K562 (cell line): ENCODE measurements at regions not wholly inside any gene's neighbourhood (a gene's known extent, or its start where the extent isn't known, plus 50 kb on each side); places are given as distances from the start of the nearest gene placed in this dataset.

Source experiments
- ATAC-seq: fragments of 200-7000 bp; cut with Tn5 transposase; 3 replicates; pipeline ENCODE4 v1.9.1; 2020; ENCODE audit warnings: moderate library complexity
- BruUV-seq: library from RNA; stranded (reverse); fragments of 400-500 nt; replicated peaks from 2 replicates; lab custom pipeline; 2021; lab: Mats Ljungman, UMichigan
- CTCF ChIA-PET: fragments of 300-600 bp; formaldehyde crosslinking; extraction: SDS; loops from one replicate; lab custom pipeline; 2021; ENCODE audit warnings: low intra/inter-chr PET ratio; lab: Yijun Ruan, JAX
- POLR2A ChIA-PET: fragments of 300-600, 350-650 bp; sonication (Branson Sonifier 250); formaldehyde crosslinking; extraction: SDS; loops from one replicate; lab custom pipeline; 2021; ENCODE audit warnings: antibody characterized with exemption, inconsistent platforms; lab: Yijun Ruan, JAX
- DNase-seq, 4 experiments: peaks; one replicate each; pipeline versions ENCODE4 v3.0.0 to v3.0.0-alpha.2; 2011 to 2018; ENCODE audit warnings: low spot score in 3 of 4, mixed read lengths in 3 of 4; ENCODE audit errors: extremely low read depth in 1 of 4
- FAIRE-seq: peaks from 2 replicates; lab custom pipeline; 2011; peaks lifted over from hg19 to GRCh38; lab: Jason Lieb, UNC
- H2AFZ ChIP-seq: 2 replicates; pipeline ENCODE4 v1.6.0; 2011; ENCODE audit warnings: low read depth, low read length, control low read depth, inconsistent platforms
- H3K27ac ChIP-seq: fragments of 200-600 bp; 3 replicates; pipeline ENCODE4 v1.8.0; 2011; ENCODE audit warnings: low read depth, mild to moderate bottlenecking, control low read depth, inconsistent platforms, low read length, moderate library complexity, mixed read lengths; ENCODE audit errors: extremely low read depth
- H3K27me3 ChIP-seq, 2 experiments: fragments of 300-600 bp in 1 of 2; 2 replicates in 1 of 2; 3 replicates in 1 of 2; pipeline versions ENCODE4 v1.6.0 to v1.8.0; 2011; ENCODE audit warnings: inconsistent platforms in 2 of 2, low read length in 2 of 2, mild to moderate bottlenecking in 1 of 2, mixed read lengths in 1 of 2, moderate library complexity in 1 of 2; ENCODE audit not compliant: control insufficient read depth in 2 of 2, insufficient read depth in 2 of 2
- H3K36me3 ChIP-seq: fragments of 300-600 bp; 3 replicates; pipeline ENCODE4 v1.8.0; 2011; ENCODE audit warnings: mild to moderate bottlenecking, low read length, inconsistent platforms; ENCODE audit not compliant: control insufficient read depth, insufficient read depth
- H3K4me1 ChIP-seq, 2 experiments: fragments of 200-600 bp in 1 of 2; replicated peaks in 1 of 2; 2 replicates in 1 of 2; 3 replicates in 1 of 2; pipeline versions ENCODE4 v1.5.1 to v1.8.0; 2011; ENCODE audit warnings: inconsistent platforms in 2 of 2, low read length in 2 of 2, mild to moderate bottlenecking in 1 of 2, mixed read lengths in 1 of 2, moderate library complexity in 1 of 2; ENCODE audit not compliant: control insufficient read depth in 2 of 2, insufficient read depth in 2 of 2
- H3K4me2 ChIP-seq: 2 replicates; pipeline ENCODE4 v1.6.1; 2011; ENCODE audit warnings: low read length, control low read depth, inconsistent platforms, mixed read lengths; ENCODE audit not compliant: insufficient read depth
- H3K4me3 ChIP-seq: fragments of 200-600 bp; sonication (generic), shearing (Covaris generic); 2 replicates; pipeline ENCODE4 v1.5.1; 2016; ENCODE audit warnings: control low read depth, inconsistent platforms
- H3K79me2 ChIP-seq: fragments of 200-600 bp; 3 replicates; pipeline ENCODE4 v1.8.0; 2011; ENCODE audit warnings: low read length, inconsistent platforms; ENCODE audit not compliant: control insufficient read depth, insufficient read depth
- H3K9ac ChIP-seq, 2 experiments: 2 replicates each; pipeline versions ENCODE4 v1.6.0 to v1.6.1; 2011; ENCODE audit warnings: low read depth in 2 of 2, low read length in 2 of 2, control low read depth in 1 of 2, inconsistent platforms in 1 of 2, mild to moderate bottlenecking in 1 of 2, mixed read lengths in 1 of 2; ENCODE audit not compliant: insufficient read depth in 1 of 2
- H3K9me1 ChIP-seq: one replicate; pipeline ENCODE4 v1.6.0; 2011; ENCODE audit warnings: inconsistent platforms, mild to moderate bottlenecking, low read length, moderate library complexity; ENCODE audit not compliant: control insufficient read depth, insufficient read depth
- H3K9me3 ChIP-seq: replicated peaks from 2 replicates; pipeline ENCODE4 v1.5.1; 2011; ENCODE audit warnings: low read depth, low read length, inconsistent platforms; ENCODE audit not compliant: control insufficient read depth, insufficient read depth
- H4K20me1 ChIP-seq: replicated peaks from 2 replicates; pipeline ENCODE4 v1.6.1; 2011; ENCODE audit warnings: low read length, inconsistent platforms, mixed read lengths; ENCODE audit not compliant: control insufficient read depth, insufficient read depth
- C11orf30 ChIP-seq: fragments of 450-650 bp; IDR thresholded peaks from 2 replicates; pipeline ENCODE4 v1.6.1; 2016; ENCODE audit warnings: low read depth, mild to moderate bottlenecking
- MAFG ChIP-seq: fragments of 450-650 bp; conservative IDR thresholded peaks from 2 replicates; pipeline ENCODE4 v1.6.1; 2016; ENCODE audit warnings: missing genetic modification characterization, missing compliant biosample characterization
- MAFK ChIP-seq: IDR thresholded peaks from 2 replicates; pipeline ENCODE4 v1.6.1; 2011; ENCODE audit warnings: low read length, improper control_type of control experiment
- POLR2H ChIP-seq: IDR thresholded peaks from 2 replicates; pipeline ENCODE4 v1.6.1; 2016; ENCODE audit warnings: missing genetic modification characterization, low read depth, mild to moderate bottlenecking, control low read depth, missing compliant biosample characterization, moderate library complexity
- PRMT5 ChIP-seq: sonication (generic); formaldehyde crosslinking; IDR thresholded peaks from 2 replicates; pipeline ENCODE4 v1.5.0; 2020; ENCODE audit warnings: missing genetic modification reagents
- ZBTB5 ChIP-seq: fragments of 450-650 bp; IDR thresholded peaks from 2 replicates; pipeline ENCODE4 v1.6.1; 2017; ENCODE audit warnings: antibody characterized with exemption
- ZNF316 ChIP-seq: fragments of 450-650 bp; IDR thresholded peaks from 2 replicates; pipeline ENCODE4 v1.6.1; 2016
- WGBS: fragments of 100-300 bp; shearing (Covaris generic); methylation state at CpG from one replicate; pipeline ENCODE4 v1.1.6; 2016; ENCODE audit warnings: low coverage, mixed read lengths; ENCODE audit not compliant: insufficient coverage; ENCODE audit errors: missing lambda C conversion rate; 5-methylcytosine and 5-hydroxymethylcytosine counted together
- in situ Hi-C: fragments of 300-500 bp; cut with MboI; formaldehyde crosslinking; loops from 4 replicates; pipeline ENCODE4 v1.15.0; 2018; ENCODE audit warnings: inconsistent platforms, mixed read lengths
- intact Hi-C: fragments of 100-400 bp; cut with micrococcal nuclease; formaldehyde crosslinking; loops from 2 replicates; pipeline ENCODE4 v1.14.2; 2022

GRCh38 chr3:194939949-194940770 is 254.5 kb downstream of the FAM43A start:
- Histone ChIP-seq H3K79me2 (no peaks in the 10 kb centered on the region), H3K4me3 (no peak overlapping the region), H2AFZ (no peak overlapping the region), H3K9me3 (no peaks in the 10 kb centered on the region), H3K9ac (no peak overlapping the region), H3K27me3 (peaks cover 29 to 68% of the 10 kb centered on the region in 2 experiments), H4K20me1 (no peaks in the 10 kb centered on the region; the same call in 1 of the 2 replicates), H3K4me2 (no peak overlapping the region), H3K4me1 (no peaks in the 10 kb centered on the region), H3K36me3 (no peaks in the 10 kb centered on the region), H3K27ac (no peak overlapping the region), H3K9me1 (no peaks in the 10 kb centered on the region)
- CTCF ChIA-PET, result no interaction called here
- in situ Hi-C loops, result no loop called here
- intact Hi-C loops, result no loop called here
- no peak for ATAC-seq
- FAIRE-seq, result no peak
- TF ChIP-seq ZBTB5, result no peak
- TF ChIP-seq ZNF316, result peak; percentile 79
- no peak for TF ChIP-seq POLR2H
- 0 out of 2 replicates have a peak, but pooled peaks have one; percentile 22 for TF ChIP-seq MAFK
- peak; percentile 68 for TF ChIP-seq MAFG (tag)
- peak; percentile 76 for TF ChIP-seq C11orf30
- TF ChIP-seq PRMT5, result no peak
- BruUV-seq, result no TSS peak
- no peak for DNase-seq
- POLR2A ChIA-PET, result interaction anchor here (1.1 kb wide), 1 partner anchor 24 kb away, joined by 3 read pairs; no protein-coding TSS in a partner anchor
- WGBS, result 3% methylated on average over 17 of the region's 17 CpGs
